ENCODE measurements at regions not wholly inside any gene's neighbourhood (a gene's known extent, or its start where the extent isn't known, plus 50 kb on each side); places are given as distances from the start of the nearest gene placed in this dataset.

GRCh38 chr1:95562230-95562629 is 328.2 kb downstream of the RWDD3 start:
- TF ChIP-seq CTCF (IDR thresholded peaks at IDR 0.05; ENCODE audit: insufficient read depth, low read length, poor library complexity, severe bottlenecking): no peak
- TF ChIP-seq EZH2phosphoT487 (conservative IDR thresholded peaks at IDR 0.05; ENCODE audit: low read length): no peak
